Endothelial cell (in vitro differentiated cells): ENCODE measurements at regions not wholly inside any gene's neighbourhood (a gene's known extent, or its start where the extent isn't known, plus 50 kb on each side); places are given as distances from the start of the nearest gene placed in this dataset.
A peak's percentile ranks its signal among the peaks of the same experiment; 100 is the strongest.

ENCODE experiments used
- DNase-seq: peaks from one replicate; pipeline ENCODE4 v3.0.0; 2021; ENCODE audit warnings: low spot score
- H3K27ac Mint-ChIP-seq: one replicate; pipeline ENCODE4 v1.8.0; 2021; ENCODE audit warnings: mixed read lengths, inconsistent platforms; ENCODE audit not compliant: unreplicated experiment
- H3K27me3 Mint-ChIP-seq: one replicate; pipeline ENCODE4 v1.8.0; 2021; ENCODE audit warnings: mild to moderate bottlenecking, moderate library complexity, mixed read lengths, inconsistent platforms; ENCODE audit not compliant: unreplicated experiment
- H3K36me3 Mint-ChIP-seq: one replicate; pipeline ENCODE4 v1.8.0; 2021; ENCODE audit warnings: mild to moderate bottlenecking, low read depth, mixed read lengths, inconsistent platforms; ENCODE audit not compliant: unreplicated experiment
- H3K4me1 Mint-ChIP-seq: one replicate; pipeline ENCODE4 v1.8.0; 2021; ENCODE audit warnings: mild to moderate bottlenecking, mixed read lengths, inconsistent platforms; ENCODE audit not compliant: unreplicated experiment
- H3K4me3 Mint-ChIP-seq: one replicate; pipeline ENCODE4 v1.8.0; 2021; ENCODE audit warnings: mild to moderate bottlenecking, mixed read lengths, inconsistent platforms; ENCODE audit not compliant: unreplicated experiment
- H3K9me3 Mint-ChIP-seq: one replicate; pipeline ENCODE4 v1.8.0; 2021; ENCODE audit warnings: mixed read lengths, inconsistent platforms; ENCODE audit not compliant: unreplicated experiment
- CTCF ChIP-seq: fragments of 200-600 bp; sonication (generic); IDR thresholded peaks from one replicate; pipeline ENCODE4 v1.5.0; 2021; ENCODE audit warnings: antibody characterized with exemption; ENCODE audit not compliant: unreplicated experiment

- Mint-ChIP-seq H3K27me3 (peaks cover 1% of the 10 kb centered on the region), H3K4me1 (no peaks in the 10 kb centered on the region), H3K4me3 (peak overlapping the region; percentile 95), H3K9me3 (no peaks in the 10 kb centered on the region), H3K36me3 (no peaks in the 10 kb centered on the region), H3K27ac (no peak overlapping the region)
- TF ChIP-seq CTCF, result no peak
- DNase-seq, result peak; percentile 56
These were observed 1405.1 kb downstream of the GRIK2 start for GRCh38 chr6:102798636-102799035.

GRCh38 chr6:102793752-102794151 lies 1400.2 kb downstream of the GRIK2 start:
- Mint-ChIP-seq H3K27me3 (peaks cover 1% of the 10 kb centered on the region), H3K4me3 (no peak overlapping the region), H3K36me3 (no peaks in the 10 kb centered on the region), H3K9me3 (no peaks in the 10 kb centered on the region), H3K4me1 (no peaks in the 10 kb centered on the region), H3K27ac (no peak overlapping the region)
- DNase-seq, result no peak
- TF ChIP-seq CTCF, result no peak

GRCh38 chr6:102774326-102774725 lies 1380.8 kb downstream of the GRIK2 start:
- no peak for DNase-seq
- Mint-ChIP-seq H3K36me3 (no peaks in the 10 kb centered on the region), H3K27me3 (no peaks in the 10 kb centered on the region), H3K9me3 (no peaks in the 10 kb centered on the region), H3K27ac (no peak overlapping the region), H3K4me3 (no peak overlapping the region), H3K4me1 (no peaks in the 10 kb centered on the region)
- TF ChIP-seq CTCF, result no peak

GRCh38 chr6:102773636-102774035 lies 1380.1 kb downstream of the GRIK2 start:
- H3K27me3 Mint-ChIP-seq, result no peaks in the 10 kb centered on the region
- no peak for DNase-seq
- H3K4me3 Mint-ChIP-seq, result no peak overlapping the region
- H3K27ac Mint-ChIP-seq, result no peak overlapping the region
- H3K36me3 Mint-ChIP-seq, result no peaks in the 10 kb centered on the region
- H3K4me1 Mint-ChIP-seq, result no peaks in the 10 kb centered on the region
- no peak for TF ChIP-seq CTCF
- no peaks in the 10 kb centered on the region for H3K9me3 Mint-ChIP-seq

GRCh38 chr6:102766963-102767362 lies 1373.5 kb downstream of the GRIK2 start:
- no peak for DNase-seq
- Mint-ChIP-seq H3K4me3 (no peak overlapping the region), H3K36me3 (no peaks in the 10 kb centered on the region), H3K27ac (no peak overlapping the region), H3K9me3 (no peaks in the 10 kb centered on the region), H3K27me3 (no peaks in the 10 kb centered on the region), H3K4me1 (no peaks in the 10 kb centered on the region)
- TF ChIP-seq CTCF, result no peak
